Endothelial cell (in vitro differentiated cells): ENCODE measurements at regions not wholly inside any gene's neighbourhood (a gene's known extent, or its start where the extent isn't known, plus 50 kb on each side); places are given as distances from the start of the nearest gene placed in this dataset.

Experiments used
- DNase-seq: peaks from one replicate; pipeline ENCODE4 v3.0.0; 2021; ENCODE audit warnings: low spot score
- H3K27ac Mint-ChIP-seq: one replicate; pipeline ENCODE4 v1.8.0; 2021; ENCODE audit warnings: mixed read lengths, inconsistent platforms; ENCODE audit not compliant: unreplicated experiment
- H3K27me3 Mint-ChIP-seq: one replicate; pipeline ENCODE4 v1.8.0; 2021; ENCODE audit warnings: mild to moderate bottlenecking, moderate library complexity, mixed read lengths, inconsistent platforms; ENCODE audit not compliant: unreplicated experiment
- H3K36me3 Mint-ChIP-seq: one replicate; pipeline ENCODE4 v1.8.0; 2021; ENCODE audit warnings: mild to moderate bottlenecking, low read depth, mixed read lengths, inconsistent platforms; ENCODE audit not compliant: unreplicated experiment
- H3K4me1 Mint-ChIP-seq: one replicate; pipeline ENCODE4 v1.8.0; 2021; ENCODE audit warnings: mild to moderate bottlenecking, mixed read lengths, inconsistent platforms; ENCODE audit not compliant: unreplicated experiment
- H3K4me3 Mint-ChIP-seq: one replicate; pipeline ENCODE4 v1.8.0; 2021; ENCODE audit warnings: mild to moderate bottlenecking, mixed read lengths, inconsistent platforms; ENCODE audit not compliant: unreplicated experiment
- H3K9me3 Mint-ChIP-seq: one replicate; pipeline ENCODE4 v1.8.0; 2021; ENCODE audit warnings: mixed read lengths, inconsistent platforms; ENCODE audit not compliant: unreplicated experiment
- CTCF ChIP-seq: fragments of 200-600 bp; sonication (generic); IDR thresholded peaks from one replicate; pipeline ENCODE4 v1.5.0; 2021; ENCODE audit warnings: antibody characterized with exemption; ENCODE audit not compliant: unreplicated experiment

DNA sequence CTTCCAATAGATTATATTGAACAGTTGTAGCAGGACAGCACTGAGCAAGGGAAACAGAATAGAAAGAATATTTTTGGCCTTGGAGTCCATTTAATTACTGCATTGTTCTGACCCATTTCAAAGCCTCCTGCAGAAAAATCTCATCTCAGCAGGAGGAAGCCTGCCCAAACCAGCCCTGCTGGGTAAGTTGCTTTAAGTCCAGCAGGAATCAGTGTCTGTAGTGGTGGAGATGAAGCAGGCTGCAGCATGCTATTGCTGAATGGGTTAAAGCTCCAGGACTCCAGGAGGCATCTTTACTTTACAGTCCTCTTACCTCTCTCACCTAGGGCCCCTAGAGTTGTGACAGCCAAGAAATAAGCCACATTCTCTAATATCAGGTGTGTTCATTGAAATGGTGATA, 380.3 kb upstream of the THBS1 start:
- Mint-ChIP-seq H3K4me3 (no peak overlapping the region), H3K27me3 (no peaks in the 10 kb centered on the region), H3K36me3 (no peaks in the 10 kb centered on the region), H3K9me3 (no peaks in the 10 kb centered on the region), H3K4me1 (no peaks in the 10 kb centered on the region), H3K27ac (no peak overlapping the region)
- TF ChIP-seq CTCF = no peak
- DNase-seq = no peak

GRCh38 chr15:39202641-39203040, 378.2 kb upstream of the THBS1 start:
- Mint-ChIP-seq H3K27me3 (no peaks in the 10 kb centered on the region), H3K9me3 (no peaks in the 10 kb centered on the region), H3K27ac (no peak overlapping the region), H3K36me3 (no peaks in the 10 kb centered on the region), H3K4me1 (no peaks in the 10 kb centered on the region), H3K4me3 (no peak overlapping the region)
- TF ChIP-seq CTCF = no peak
- no peak for DNase-seq

DNA sequence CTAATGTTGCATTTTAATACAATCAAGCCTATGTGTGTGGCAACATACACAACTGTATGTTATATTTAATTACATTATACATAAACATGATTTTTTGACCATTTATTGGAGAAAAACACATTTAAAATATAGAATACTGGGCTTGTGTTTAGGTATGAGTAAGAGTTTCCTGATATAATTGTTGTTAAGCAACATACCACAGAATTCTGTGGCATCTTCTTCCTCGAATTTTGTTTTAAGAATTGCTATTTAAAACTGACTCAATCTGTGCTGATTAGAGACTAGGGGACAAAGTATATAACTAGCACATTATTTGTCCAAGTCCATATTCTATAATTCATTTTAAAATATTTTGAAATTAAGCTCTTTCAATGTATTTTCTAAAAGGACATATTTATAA, 376.8 kb upstream of the THBS1 start:
- Mint-ChIP-seq H3K4me1 (no peaks in the 10 kb centered on the region), H3K4me3 (no peak overlapping the region), H3K36me3 (no peaks in the 10 kb centered on the region), H3K27ac (no peak overlapping the region), H3K27me3 (no peaks in the 10 kb centered on the region), H3K9me3 (no peaks in the 10 kb centered on the region)
- no peak for DNase-seq
- no peak for TF ChIP-seq CTCF

DNA sequence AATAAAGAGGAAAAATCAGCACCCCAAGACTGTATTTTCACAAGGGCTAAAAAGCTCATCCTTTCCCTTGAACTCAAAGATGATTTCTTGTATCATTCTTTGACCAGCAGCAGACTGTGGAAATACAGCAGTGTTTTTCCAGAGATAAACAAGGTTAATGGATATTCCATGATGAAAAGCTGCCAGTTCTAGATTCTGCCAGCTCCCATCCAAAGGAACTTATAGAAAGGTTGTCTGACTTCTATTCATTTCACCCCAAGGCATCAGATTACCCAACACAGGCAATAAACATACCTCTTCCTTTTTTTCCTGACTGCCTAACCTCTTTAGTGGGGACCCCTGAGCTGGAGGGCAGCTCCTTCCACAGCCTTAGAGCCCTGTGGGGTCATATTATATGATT, 375.8 kb upstream of the THBS1 start:
- Mint-ChIP-seq H3K27ac (no peak overlapping the region), H3K4me3 (no peak overlapping the region), H3K36me3 (no peaks in the 10 kb centered on the region), H3K9me3 (no peaks in the 10 kb centered on the region), H3K4me1 (no peaks in the 10 kb centered on the region), H3K27me3 (no peaks in the 10 kb centered on the region)
- no peak for DNase-seq
- no peak for TF ChIP-seq CTCF

GRCh38 chr15:39205506-39206371, 375.1 kb upstream of the THBS1 start:
- H3K27ac Mint-ChIP-seq = no peak overlapping the region
- no peak for DNase-seq
- H3K9me3 Mint-ChIP-seq = no peaks in the 10 kb centered on the region
- TF ChIP-seq CTCF = no peak
- no peak overlapping the region for H3K4me3 Mint-ChIP-seq
- no peaks in the 10 kb centered on the region for H3K36me3 Mint-ChIP-seq
- no peaks in the 10 kb centered on the region for H3K4me1 Mint-ChIP-seq
- no peaks in the 10 kb centered on the region for H3K27me3 Mint-ChIP-seq
